Natural killer cell treated with Interleukin-12 subunit alpha and Interleukin-12 subunit beta and Interleukin-15 and Interleukin-18, amount 100 ng/mL, for 72 hours (primary cell): ENCODE measurements at regions not wholly inside any gene's neighbourhood (a gene's known extent, or its start where the extent isn't known, plus 50 kb on each side); places are given as distances from the start of the nearest gene placed in this dataset.

Experiments
- ATAC-seq, 2 donors: fragments of 150-1000 bp; cut with Tn5 transposase in 1 of 2; sonication (Bioruptor Pico), chemical (Tn5 transposase) in 1 of 2; 2 replicates each; pipeline ENCODE4 v1.10.0; 2021
- DNase-seq: peaks from one replicate; pipeline ENCODE4 v3.0.0; 2022; ENCODE audit warnings: low spot score
- H3K27ac Mint-ChIP-seq, 2 donors: 1 replicate in 1 of 2; 2 replicates in 1 of 2; pipeline ENCODE4 v1.8.0; 2022; ENCODE audit warnings: mixed read lengths in 2 of 2, mild to moderate bottlenecking in 1 of 2, moderate library complexity in 1 of 2
- H3K27me3 Mint-ChIP-seq, 2 donors: 1 replicate in 1 of 2; 2 replicates in 1 of 2; pipeline ENCODE4 v1.8.0; 2022; ENCODE audit warnings: mixed read lengths in 2 of 2
- H3K36me3 Mint-ChIP-seq: one replicate; pipeline ENCODE4 v1.8.0; 2022; ENCODE audit warnings: mixed read lengths
- H3K4me1 Mint-ChIP-seq, 2 donors: 1 replicate in 1 of 2; 2 replicates in 1 of 2; pipeline ENCODE4 v1.8.0; 2022; ENCODE audit warnings: low read depth in 2 of 2, mixed read lengths in 2 of 2, mild to moderate bottlenecking in 1 of 2
- H3K4me3 Mint-ChIP-seq: one replicate; pipeline ENCODE4 v1.8.0; 2022; ENCODE audit warnings: mixed read lengths
- H3K9me3 Mint-ChIP-seq: 2 replicates; pipeline ENCODE4 v1.8.0; 2022; ENCODE audit warnings: mixed read lengths

DNA sequence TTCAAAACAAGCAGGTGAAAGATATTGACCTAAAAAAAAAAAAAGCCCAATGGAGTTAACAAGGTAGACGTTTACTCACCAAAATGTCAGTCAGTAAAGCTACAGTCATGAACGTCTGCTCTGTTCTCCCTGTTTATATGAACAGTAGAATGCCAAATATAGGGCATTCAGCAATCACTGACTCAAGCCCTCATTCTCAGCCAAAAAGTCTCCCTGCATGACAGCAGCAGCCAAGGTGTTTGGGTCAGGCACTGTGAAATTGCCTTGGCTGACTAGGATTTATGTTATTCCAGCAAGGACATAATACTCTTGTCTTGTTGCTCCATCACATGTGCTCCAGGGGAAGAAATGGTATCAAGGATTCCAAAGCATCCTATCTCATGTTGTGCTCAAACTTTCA lies 194.7 kb upstream of the RSPO3 start:
- H3K4me3 Mint-ChIP-seq: no peak overlapping the region
- no peak for DNase-seq
- H3K9me3 Mint-ChIP-seq: peaks cover 5% of the 10 kb centered on the region
- H3K27ac Mint-ChIP-seq: no peak overlapping the region
- no peaks in the 10 kb centered on the region for H3K36me3 Mint-ChIP-seq
- no peak for ATAC-seq
- H3K4me1 Mint-ChIP-seq: no peaks in the 10 kb centered on the region
- H3K27me3 Mint-ChIP-seq: no peaks in the 10 kb centered on the region

GRCh38 chr6:126926926-126927325 lies 191.5 kb upstream of the RSPO3 start:
- Mint-ChIP-seq H3K27ac (no peak overlapping the region), H3K9me3 (peaks cover 6% of the 10 kb centered on the region), H3K36me3 (no peaks in the 10 kb centered on the region), H3K4me3 (no peak overlapping the region), H3K27me3 (no peaks in the 10 kb centered on the region), H3K4me1 (no peaks in the 10 kb centered on the region)
- DNase-seq (no peak), ATAC-seq (no peak)

GRCh38 chr6:126927841-126928240 lies 190.6 kb upstream of the RSPO3 start:
- no peak for DNase-seq
- no peaks in the 10 kb centered on the region for H3K4me1 Mint-ChIP-seq
- no peak for ATAC-seq
- no peak overlapping the region for H3K4me3 Mint-ChIP-seq
- H3K36me3 Mint-ChIP-seq: no peaks in the 10 kb centered on the region
- no peaks in the 10 kb centered on the region for H3K27me3 Mint-ChIP-seq
- H3K27ac Mint-ChIP-seq: no peak overlapping the region
- peaks cover 6% of the 10 kb centered on the region for H3K9me3 Mint-ChIP-seq

- no peaks in the 10 kb centered on the region for H3K27me3 Mint-ChIP-seq
- no peak overlapping the region for H3K27ac Mint-ChIP-seq
- no peaks in the 10 kb centered on the region for H3K4me1 Mint-ChIP-seq
- no peak for DNase-seq
- no peak for ATAC-seq
- H3K4me3 Mint-ChIP-seq: no peak overlapping the region
- peaks cover 6% of the 10 kb centered on the region for H3K9me3 Mint-ChIP-seq
- H3K36me3 Mint-ChIP-seq: no peaks in the 10 kb centered on the region
Observed at GRCh38 chr6:126937426-126937825, 181.0 kb upstream of the RSPO3 start.

DNA sequence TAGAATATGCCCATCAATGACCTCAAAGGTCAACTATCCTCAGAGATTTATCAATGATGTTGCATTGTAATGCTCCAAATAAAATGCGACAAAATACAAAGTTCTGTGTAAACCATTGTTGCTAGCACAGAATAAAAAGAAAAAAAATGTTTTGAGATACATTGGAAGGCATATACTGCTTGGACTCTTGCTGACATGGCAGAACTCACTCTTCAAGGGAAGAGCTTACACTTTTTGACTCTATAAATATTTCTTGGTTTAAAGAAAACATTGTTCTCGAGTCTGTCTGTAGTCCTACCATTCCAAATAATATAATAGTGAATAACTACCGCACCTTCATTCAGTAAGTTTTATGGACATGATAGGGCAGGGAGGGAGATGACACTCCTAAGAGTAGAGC lies 178.7 kb upstream of the RSPO3 start:
- Mint-ChIP-seq H3K27me3 (no peaks in the 10 kb centered on the region), H3K36me3 (no peaks in the 10 kb centered on the region), H3K27ac (no peak overlapping the region), H3K4me1 (no peaks in the 10 kb centered on the region), H3K4me3 (no peak overlapping the region), H3K9me3 (peaks cover 3% of the 10 kb centered on the region)
- no peak for DNase-seq
- no peak for ATAC-seq

DNA sequence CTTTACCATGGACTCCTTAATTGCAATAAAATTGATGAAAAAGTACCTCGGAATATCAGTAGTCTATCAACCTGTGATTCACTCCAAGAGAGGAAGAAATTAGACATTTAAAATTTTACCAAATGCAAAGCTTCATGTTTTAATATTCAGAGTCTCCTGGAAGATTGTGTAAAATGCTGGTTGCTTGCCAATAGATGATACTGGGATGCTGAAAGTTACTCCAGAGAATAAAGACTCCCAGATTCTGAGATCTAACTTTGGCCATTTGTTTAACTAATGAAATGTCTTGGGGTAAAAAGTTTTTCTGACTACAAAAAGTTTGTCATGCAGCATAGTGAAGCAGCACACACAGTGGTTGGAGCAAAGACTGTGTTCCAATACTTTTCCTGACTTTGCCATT lies 176.7 kb upstream of the RSPO3 start:
- H3K27ac Mint-ChIP-seq: no peak overlapping the region
- H3K36me3 Mint-ChIP-seq: no peaks in the 10 kb centered on the region
- H3K27me3 Mint-ChIP-seq: no peaks in the 10 kb centered on the region
- no peak overlapping the region for H3K4me3 Mint-ChIP-seq
- no peak for DNase-seq
- H3K4me1 Mint-ChIP-seq: no peaks in the 10 kb centered on the region
- ATAC-seq: no peak
- peaks cover 3% of the 10 kb centered on the region for H3K9me3 Mint-ChIP-seq

DNA sequence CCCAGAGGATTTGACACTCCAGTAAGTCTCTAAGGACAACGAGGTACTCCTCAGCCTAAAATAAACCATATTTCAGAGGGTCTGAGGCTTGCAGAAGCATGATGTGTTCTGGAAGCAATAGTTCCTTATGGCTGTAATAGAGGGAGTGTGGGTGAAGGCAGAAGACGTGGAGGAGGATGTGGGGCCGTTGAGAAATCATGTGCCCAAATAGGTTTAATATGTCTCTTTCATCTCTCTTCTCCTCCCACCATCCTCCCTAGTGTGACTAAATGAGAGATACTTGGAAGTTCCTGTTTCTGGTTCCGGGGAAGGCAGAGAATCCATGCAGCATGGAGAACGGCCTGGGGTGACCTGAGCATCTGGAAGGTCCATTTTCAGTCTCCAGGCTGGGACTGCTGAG lies 174.0 kb upstream of the RSPO3 start:
- ATAC-seq (no peak), DNase-seq (no peak)
- Mint-ChIP-seq H3K4me3 (no peak overlapping the region), H3K27me3 (no peaks in the 10 kb centered on the region), H3K9me3 (no peaks in the 10 kb centered on the region), H3K27ac (no peak overlapping the region), H3K36me3 (no peaks in the 10 kb centered on the region), H3K4me1 (no peaks in the 10 kb centered on the region)

DNA sequence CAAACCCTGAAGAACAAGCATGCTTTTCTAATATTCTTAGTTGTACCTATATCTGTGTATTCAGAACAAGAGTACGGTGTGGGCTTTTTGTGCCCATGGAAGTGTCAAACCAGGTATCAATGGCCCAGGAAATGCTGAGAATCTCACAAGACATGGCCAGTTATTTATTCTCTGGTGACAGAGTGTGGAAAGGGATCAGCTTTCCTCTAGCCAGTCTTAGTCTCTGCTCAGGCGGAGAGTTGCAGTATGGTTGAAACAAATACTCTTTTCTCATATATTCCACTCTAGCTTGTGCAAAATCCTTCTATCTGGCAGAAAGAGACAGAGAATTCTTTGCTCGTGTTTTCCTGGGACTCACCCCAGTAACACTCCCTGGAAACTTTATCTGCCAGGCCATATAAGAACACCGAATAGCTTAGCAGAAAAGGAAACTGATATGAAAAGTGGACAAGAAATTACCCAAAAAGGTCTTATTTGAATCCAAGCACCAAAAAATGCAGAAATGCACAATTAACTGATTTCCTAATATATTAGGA lies 173.3 kb upstream of the RSPO3 start:
- no peaks in the 10 kb centered on the region for H3K4me1 Mint-ChIP-seq
- ATAC-seq: no peak
- H3K27me3 Mint-ChIP-seq: no peaks in the 10 kb centered on the region
- no peaks in the 10 kb centered on the region for H3K36me3 Mint-ChIP-seq
- H3K27ac Mint-ChIP-seq: no peak overlapping the region
- H3K4me3 Mint-ChIP-seq: no peak overlapping the region
- no peak for DNase-seq
- no peaks in the 10 kb centered on the region for H3K9me3 Mint-ChIP-seq

GRCh38 chr6:126945812-126946360 lies 172.6 kb upstream of the RSPO3 start:
- Mint-ChIP-seq H3K27ac (no peak overlapping the region), H3K36me3 (no peaks in the 10 kb centered on the region), H3K27me3 (no peaks in the 10 kb centered on the region), H3K9me3 (no peaks in the 10 kb centered on the region), H3K4me3 (no peak overlapping the region), H3K4me1 (no peaks in the 10 kb centered on the region)
- DNase-seq: no peak
- ATAC-seq: no peak

DNA sequence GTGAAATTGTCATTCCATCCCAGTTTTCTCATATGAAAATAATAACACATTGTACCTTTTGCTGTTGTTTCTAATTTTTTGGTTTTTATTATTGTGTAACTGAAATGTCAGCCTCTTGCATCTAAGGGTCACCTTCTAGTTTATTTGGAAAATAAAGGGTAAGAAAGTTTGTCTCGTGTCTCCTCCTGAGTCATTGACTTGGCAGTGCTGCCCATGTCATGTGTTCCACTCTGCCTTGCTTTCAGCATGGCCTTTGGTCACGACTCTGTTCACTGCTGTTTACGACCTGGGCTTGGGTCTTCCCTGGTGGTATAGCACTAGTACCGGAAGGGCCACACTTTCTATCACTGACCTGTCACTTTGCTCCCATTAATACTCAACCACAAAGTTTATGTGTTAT lies 171.4 kb upstream of the RSPO3 start:
- Mint-ChIP-seq H3K36me3 (no peaks in the 10 kb centered on the region), H3K27ac (no peak overlapping the region), H3K4me1 (no peaks in the 10 kb centered on the region), H3K4me3 (no peak overlapping the region), H3K9me3 (no peaks in the 10 kb centered on the region), H3K27me3 (no peaks in the 10 kb centered on the region)
- no peak for DNase-seq
- ATAC-seq: no peak

DNA sequence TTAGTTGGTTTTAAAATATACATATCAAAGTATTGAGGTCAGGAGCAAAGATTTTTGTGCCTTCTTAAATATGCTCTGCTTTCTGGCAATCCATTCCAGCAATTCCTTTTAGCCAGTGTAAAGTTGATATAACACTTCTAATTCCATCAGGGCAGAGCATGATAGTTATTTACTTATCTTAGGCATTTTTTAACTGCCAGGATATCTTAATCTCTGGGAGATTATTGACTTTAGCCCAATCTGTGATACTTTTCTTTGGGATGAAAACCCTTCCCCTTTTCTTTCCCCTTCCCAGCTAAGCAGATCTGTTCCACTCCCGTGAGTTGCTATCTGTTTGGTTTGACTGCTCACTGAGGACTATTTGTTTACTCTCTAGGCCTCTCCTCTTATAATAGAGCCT lies 168.7 kb upstream of the RSPO3 start:
- no peak for ATAC-seq
- DNase-seq: no peak

GRCh38 chr6:126955621-126956020 lies 162.8 kb upstream of the RSPO3 start:
- no peak overlapping the region for H3K4me3 Mint-ChIP-seq
- H3K9me3 Mint-ChIP-seq: peaks cover 11% of the 10 kb centered on the region
- no peaks in the 10 kb centered on the region for H3K27me3 Mint-ChIP-seq
- H3K4me1 Mint-ChIP-seq: no peaks in the 10 kb centered on the region
- no peak for DNase-seq
- H3K36me3 Mint-ChIP-seq: no peaks in the 10 kb centered on the region
- no peak overlapping the region for H3K27ac Mint-ChIP-seq
- ATAC-seq: no peak

More for the DNA sequence above, 168.7 kb upstream of the RSPO3 start:
- H3K9me3 Mint-ChIP-seq: peaks cover 4% of the 10 kb centered on the region
- H3K4me3 Mint-ChIP-seq: no peak overlapping the region
- H3K36me3 Mint-ChIP-seq: no peaks in the 10 kb centered on the region
- no peak overlapping the region for H3K27ac Mint-ChIP-seq
- H3K27me3 Mint-ChIP-seq: no peaks in the 10 kb centered on the region
- H3K4me1 Mint-ChIP-seq: no peaks in the 10 kb centered on the region

DNA sequence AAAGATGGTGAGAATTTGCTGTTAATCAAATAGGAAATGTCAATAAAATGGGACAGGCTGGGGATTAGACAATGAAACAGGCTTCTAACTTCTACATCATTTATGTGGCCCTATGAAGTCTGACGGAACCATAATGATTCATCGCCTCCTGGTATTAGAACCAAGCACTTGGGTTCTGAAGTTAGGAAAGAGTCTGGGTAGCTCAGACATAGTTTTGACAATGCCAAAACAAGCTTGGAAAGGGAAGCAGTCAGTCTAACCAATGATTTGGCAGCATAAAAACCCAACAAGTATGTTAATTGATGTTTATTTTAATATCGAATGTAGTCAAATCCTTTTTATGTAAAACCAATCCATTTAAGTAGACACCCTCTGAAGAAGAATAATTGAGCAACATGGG lies 160.8 kb upstream of the RSPO3 start:
- Mint-ChIP-seq H3K27me3 (no peaks in the 10 kb centered on the region), H3K4me1 (no peaks in the 10 kb centered on the region), H3K4me3 (no peak overlapping the region), H3K9me3 (peaks cover 9% of the 10 kb centered on the region), H3K36me3 (no peaks in the 10 kb centered on the region), H3K27ac (no peak overlapping the region)
- ATAC-seq: no peak
- DNase-seq: no peak

- no peaks in the 10 kb centered on the region for H3K36me3 Mint-ChIP-seq
- DNase-seq: no peak
- no peak overlapping the region for H3K27ac Mint-ChIP-seq
- H3K9me3 Mint-ChIP-seq: peaks cover 7% of the 10 kb centered on the region
- H3K4me1 Mint-ChIP-seq: no peaks in the 10 kb centered on the region
- H3K4me3 Mint-ChIP-seq: no peak overlapping the region
- no peak for ATAC-seq
- no peaks in the 10 kb centered on the region for H3K27me3 Mint-ChIP-seq
Observed at GRCh38 chr6:126959765-126960164, 158.7 kb upstream of the RSPO3 start.

DNA sequence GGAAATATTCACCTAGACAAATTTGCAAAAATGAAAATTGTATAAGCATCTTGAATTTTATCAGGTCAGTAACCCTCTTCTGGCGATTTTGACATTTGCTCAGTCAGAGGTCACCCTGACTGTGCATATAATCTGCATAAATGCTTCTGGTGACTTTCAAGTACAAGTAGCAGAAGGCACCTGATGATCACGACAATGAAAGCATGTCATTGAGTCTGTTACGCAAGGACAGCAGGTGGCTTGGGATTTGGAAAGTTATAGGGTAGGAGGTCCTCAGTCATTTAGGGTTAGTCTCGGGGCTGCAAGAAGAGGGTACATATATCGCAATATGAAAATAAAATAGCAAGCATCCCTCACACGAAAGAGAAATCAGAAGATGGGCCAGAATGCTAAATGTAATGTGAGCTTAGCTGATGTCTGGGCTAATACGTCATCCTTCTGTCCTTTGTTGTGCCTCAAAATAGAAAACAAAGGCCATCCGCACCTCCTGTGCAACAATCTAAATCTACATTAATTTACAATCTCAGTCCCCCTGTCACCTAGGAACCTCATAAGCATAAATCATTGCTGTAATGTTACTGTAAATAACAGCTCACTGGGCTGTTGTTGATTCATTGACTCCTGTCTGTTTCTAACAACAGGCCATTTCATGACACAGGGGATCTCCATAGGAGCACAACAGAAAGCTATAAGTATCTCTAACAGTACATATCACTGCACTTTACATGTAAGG lies 155.2 kb upstream of the RSPO3 start:
- H3K9me3 Mint-ChIP-seq: peaks cover 7% of the 10 kb centered on the region
- DNase-seq (no peak), ATAC-seq (no peak)
- H3K27ac Mint-ChIP-seq: no peak overlapping the region
- no peaks in the 10 kb centered on the region for H3K4me1 Mint-ChIP-seq
- H3K27me3 Mint-ChIP-seq: no peaks in the 10 kb centered on the region
- no peak overlapping the region for H3K4me3 Mint-ChIP-seq
- no peaks in the 10 kb centered on the region for H3K36me3 Mint-ChIP-seq
